Ascending aorta (tissue), 2 donors: ENCODE measurements at regions not wholly inside any gene's neighbourhood (a gene's known extent, or its start where the extent isn't known, plus 50 kb on each side); places are given as distances from the start of the nearest gene placed in this dataset.

Experiments
- DNase-seq, 2 donors: peaks; one replicate each; pipeline ENCODE4 v3.0.0-alpha.2; 2019; ENCODE audit warnings: low spot score in 2 of 2
- H3K27ac ChIP-seq, 2 donors: fragments of 200-600 bp; sonication (generic); one replicate each; pipeline ENCODE4 v1.5.1; 2016 to 2017; ENCODE audit warnings: mild to moderate bottlenecking in 1 of 2
- H3K27me3 ChIP-seq: fragments of 200-600 bp; sonication (generic); one replicate; pipeline ENCODE4 v1.5.1; 2017
- H3K36me3 ChIP-seq, 2 donors: fragments of 200-600 bp; sonication (generic); one replicate each; pipeline ENCODE4 v1.5.1; 2016
- H3K4me1 ChIP-seq, 2 donors: fragments of 200-600 bp; sonication (generic); one replicate each; pipeline ENCODE4 v1.5.1; 2016 to 2017; ENCODE audit warnings: mild to moderate bottlenecking in 1 of 2
- H3K4me3 ChIP-seq, 2 donors: fragments of 200-600 bp; sonication (generic); one replicate each; pipeline ENCODE4 v1.5.1; 2016 to 2017; ENCODE audit warnings: mild to moderate bottlenecking in 1 of 2
- H3K9me3 ChIP-seq, 2 donors: fragments of 200-600 bp; sonication (generic); one replicate each; pipeline ENCODE4 v1.5.1; 2016
- CTCF ChIP-seq, 3 experiments: fragments of 200-600 bp in 2 of 3; fragments of 450-650 bp in 1 of 3; sonication (generic) in 2 of 3; IDR thresholded peaks; one replicate each; pipeline ENCODE4 v1.5.1; 2016 to 2019; ENCODE audit warnings: antibody characterized with exemption in 3 of 3, mild to moderate bottlenecking in 1 of 3, moderate library complexity in 1 of 3
- intact Hi-C: fragments of 100-400 bp; cut with DNase I; formaldehyde crosslinking; loops from one replicate; pipeline ENCODE4 v1.15.1; 2023

GRCh38 chr14:24710403-24711112 is 76.6 kb upstream of the GZMB start:
- Histone ChIP-seq H3K36me3 (no peaks in the 10 kb centered on the region), H3K9me3 (no peaks in the 10 kb centered on the region), H3K4me3 (no peak overlapping the region), H3K4me1 (no peaks in the 10 kb centered on the region), H3K27ac (no peak overlapping the region), H3K27me3 (no peaks in the 10 kb centered on the region)
- no peak for DNase-seq
- TF ChIP-seq CTCF (IDR thresholded peaks at IDR 0.05) = peak in 2 of 3 experiments; percentile 41 to 61
- intact Hi-C loops = no loop called here

GRCh38 chr14:24708684-24709083 is 74.7 kb upstream of the GZMB start:
- Histone ChIP-seq H3K27me3 (no peaks in the 10 kb centered on the region), H3K4me3 (no peak overlapping the region), H3K9me3 (no peaks in the 10 kb centered on the region), H3K4me1 (no peaks in the 10 kb centered on the region), H3K36me3 (no peaks in the 10 kb centered on the region), H3K27ac (no peak overlapping the region)
- intact Hi-C loops = no loop called here
- no peak for TF ChIP-seq CTCF (IDR thresholded peaks at IDR 0.05)
- DNase-seq = no peak

- H3K9me3 ChIP-seq = no peaks in the 10 kb centered on the region
- intact Hi-C loops = no loop called here
- H3K27ac ChIP-seq = no peak overlapping the region
- no peaks in the 10 kb centered on the region for H3K36me3 ChIP-seq
- no peaks in the 10 kb centered on the region for H3K27me3 ChIP-seq
- no peak for TF ChIP-seq CTCF (IDR thresholded peaks at IDR 0.05)
- H3K4me3 ChIP-seq = no peak overlapping the region
- DNase-seq = no peak
- no peaks in the 10 kb centered on the region for H3K4me1 ChIP-seq
Measured at GRCh38 chr14:24706351-24706750, 72.4 kb upstream of the GZMB start.

- Histone ChIP-seq H3K4me3 (no peak overlapping the region), H3K27me3 (no peaks in the 10 kb centered on the region), H3K4me1 (no peaks in the 10 kb centered on the region), H3K27ac (no peak overlapping the region), H3K36me3 (no peaks in the 10 kb centered on the region), H3K9me3 (no peaks in the 10 kb centered on the region)
- intact Hi-C loops = no loop called here
- DNase-seq = no peak
- TF ChIP-seq CTCF (IDR thresholded peaks at IDR 0.05) = no peak
Measured at GRCh38 chr14:24705840-24706239, 71.8 kb upstream of the GZMB start.

- Histone ChIP-seq H3K27ac (no peak overlapping the region), H3K36me3 (no peaks in the 10 kb centered on the region), H3K4me1 (no peaks in the 10 kb centered on the region), H3K4me3 (no peak overlapping the region), H3K27me3 (no peaks in the 10 kb centered on the region), H3K9me3 (no peaks in the 10 kb centered on the region)
- no peak for DNase-seq
- intact Hi-C loops = no loop called here
- no peak for TF ChIP-seq CTCF (IDR thresholded peaks at IDR 0.05)
Measured at GRCh38 chr14:24701062-24701461, 67.1 kb upstream of the GZMB start.

- no peak overlapping the region for H3K27ac ChIP-seq
- H3K4me1 ChIP-seq = no peaks in the 10 kb centered on the region
- H3K27me3 ChIP-seq = no peaks in the 10 kb centered on the region
- no peaks in the 10 kb centered on the region for H3K9me3 ChIP-seq
- H3K4me3 ChIP-seq = no peak overlapping the region
- no peak for DNase-seq
- intact Hi-C loops = no loop called here
- no peaks in the 10 kb centered on the region for H3K36me3 ChIP-seq
- TF ChIP-seq CTCF (IDR thresholded peaks at IDR 0.05) = no peak
Measured at GRCh38 chr14:24700511-24700910, 66.5 kb upstream of the GZMB start.
